ENCODE measurements at regions not wholly inside any gene's neighbourhood (a gene's known extent, or its start where the extent isn't known, plus 50 kb on each side); places are given as distances from the start of the nearest gene placed in this dataset.

GRCh38 chr10:65126288-65126687, 1605.1 kb downstream of the REEP3 start:
- no peak for DNase-seq
- no peaks in the 10 kb centered on the region for H3K27me3 Mint-ChIP-seq (ENCODE audit: unreplicated experiment)
- no peak overlapping the region for H3K4me3 Mint-ChIP-seq (ENCODE audit: low read depth, unreplicated experiment)
- BruUV-seq (replicated peaks) = no TSS peak
- CTCF ChIA-PET = no interaction called here
- H3K36me3 Mint-ChIP-seq (ENCODE audit: insufficient read depth, unreplicated experiment) = no peaks in the 10 kb centered on the region
- H3K4me1 Mint-ChIP-seq (ENCODE audit: low read depth, unreplicated experiment) = peaks cover 9% of the 10 kb centered on the region
- H3K9me3 Mint-ChIP-seq (ENCODE audit: low read depth, unreplicated experiment) = peaks cover 4% of the 10 kb centered on the region
- intact Hi-C loops (cut with micrococcal nuclease; ENCODE audit: unreplicated experiment) = no loop called here
- TF ChIP-seq, protein P1, sequence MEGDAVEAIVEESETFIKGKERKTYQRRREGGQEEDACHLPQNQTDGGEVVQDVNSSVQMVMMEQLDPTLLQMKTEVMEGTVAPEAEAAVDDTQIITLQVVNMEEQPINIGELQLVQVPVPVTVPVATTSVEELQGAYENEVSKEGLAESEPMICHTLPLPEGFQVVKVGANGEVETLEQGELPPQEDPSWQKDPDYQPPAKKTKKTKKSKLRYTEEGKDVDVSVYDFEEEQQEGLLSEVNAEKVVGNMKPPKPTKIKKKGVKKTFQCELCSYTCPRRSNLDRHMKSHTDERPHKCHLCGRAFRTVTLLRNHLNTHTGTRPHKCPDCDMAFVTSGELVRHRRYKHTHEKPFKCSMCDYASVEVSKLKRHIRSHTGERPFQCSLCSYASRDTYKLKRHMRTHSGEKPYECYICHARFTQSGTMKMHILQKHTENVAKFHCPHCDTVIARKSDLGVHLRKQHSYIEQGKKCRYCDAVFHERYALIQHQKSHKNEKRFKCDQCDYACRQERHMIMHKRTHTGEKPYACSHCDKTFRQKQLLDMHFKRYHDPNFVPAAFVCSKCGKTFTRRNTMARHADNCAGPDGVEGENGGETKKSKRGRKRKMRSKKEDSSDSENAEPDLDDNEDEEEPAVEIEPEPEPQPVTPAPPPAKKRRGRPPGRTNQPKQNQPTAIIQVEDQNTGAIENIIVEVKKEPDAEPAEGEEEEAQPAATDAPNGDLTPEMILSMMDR (IDR thresholded peaks at IDR 0.05; ENCODE audit: unreplicated experiment) = no peak
- H3K27ac Mint-ChIP-seq (ENCODE audit: unreplicated experiment) = no peak overlapping the region

DNA sequence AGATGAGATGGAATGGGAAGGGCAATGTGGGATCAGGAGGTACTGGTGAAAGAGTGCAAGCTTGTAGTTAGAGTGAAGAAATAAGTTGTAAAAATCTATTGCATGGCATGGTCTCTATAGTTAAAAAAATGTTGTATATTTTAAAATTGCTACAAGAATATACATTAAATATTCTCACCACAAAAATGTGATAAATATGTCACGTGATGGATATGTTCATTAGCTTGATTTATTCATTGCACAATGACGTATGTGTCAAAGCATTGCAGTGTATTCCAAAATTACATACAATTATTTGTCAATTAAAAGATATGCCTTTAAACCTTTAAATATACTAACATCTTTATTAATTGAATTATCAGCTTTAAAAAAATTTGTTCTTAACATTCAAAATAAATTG, 1607.1 kb downstream of the REEP3 start:
- CTCF ChIA-PET = interaction anchor here (0.7 kb wide), 1 partner anchor 203 kb away, joined by 4 read pairs; no protein-coding TSS in a partner anchor
- DNase-seq = no peak
- no peaks in the 10 kb centered on the region for H3K36me3 Mint-ChIP-seq (ENCODE audit: insufficient read depth, unreplicated experiment)
- no peak overlapping the region for H3K4me3 Mint-ChIP-seq (ENCODE audit: low read depth, unreplicated experiment)
- no peaks in the 10 kb centered on the region for H3K27me3 Mint-ChIP-seq (ENCODE audit: unreplicated experiment)
- TF ChIP-seq, protein P1 (IDR thresholded peaks at IDR 0.05; ENCODE audit: unreplicated experiment) = no peak
- BruUV-seq (replicated peaks) = no TSS peak
- peaks cover 6% of the 10 kb centered on the region for H3K4me1 Mint-ChIP-seq (ENCODE audit: low read depth, unreplicated experiment)
- no peak overlapping the region for H3K27ac Mint-ChIP-seq (ENCODE audit: unreplicated experiment)
- intact Hi-C loops (cut with micrococcal nuclease; ENCODE audit: unreplicated experiment) = no loop called here
- H3K9me3 Mint-ChIP-seq (ENCODE audit: low read depth, unreplicated experiment) = no peaks in the 10 kb centered on the region

- BruUV-seq (replicated peaks) = no TSS peak
- no peaks in the 10 kb centered on the region for H3K4me1 Mint-ChIP-seq (ENCODE audit: low read depth, unreplicated experiment)
- H3K27ac Mint-ChIP-seq (ENCODE audit: unreplicated experiment) = no peak overlapping the region
- DNase-seq = no peak
- H3K9me3 Mint-ChIP-seq (ENCODE audit: low read depth, unreplicated experiment) = no peaks in the 10 kb centered on the region
- CTCF ChIA-PET = no interaction called here
- intact Hi-C loops (cut with micrococcal nuclease; ENCODE audit: unreplicated experiment) = no loop called here
- H3K27me3 Mint-ChIP-seq (ENCODE audit: unreplicated experiment) = no peaks in the 10 kb centered on the region
- TF ChIP-seq, protein P1 (IDR thresholded peaks at IDR 0.05; ENCODE audit: unreplicated experiment) = no peak
- no peaks in the 10 kb centered on the region for H3K36me3 Mint-ChIP-seq (ENCODE audit: insufficient read depth, unreplicated experiment)
- H3K4me3 Mint-ChIP-seq (ENCODE audit: low read depth, unreplicated experiment) = no peak overlapping the region
These were observed 1609.1 kb downstream of the REEP3 start for GRCh38 chr10:65130162-65130758.

- CTCF ChIA-PET = no interaction called here
- H3K36me3 Mint-ChIP-seq (ENCODE audit: insufficient read depth, unreplicated experiment) = no peaks in the 10 kb centered on the region
- intact Hi-C loops (cut with micrococcal nuclease; ENCODE audit: unreplicated experiment) = no loop called here
- H3K4me3 Mint-ChIP-seq (ENCODE audit: low read depth, unreplicated experiment) = no peak overlapping the region
- DNase-seq = no peak
- TF ChIP-seq, protein P1 (IDR thresholded peaks at IDR 0.05; ENCODE audit: unreplicated experiment) = no peak
- no peaks in the 10 kb centered on the region for H3K4me1 Mint-ChIP-seq (ENCODE audit: low read depth, unreplicated experiment)
- no TSS peak for BruUV-seq (replicated peaks)
- H3K9me3 Mint-ChIP-seq (ENCODE audit: low read depth, unreplicated experiment) = no peaks in the 10 kb centered on the region
- H3K27me3 Mint-ChIP-seq (ENCODE audit: unreplicated experiment) = no peaks in the 10 kb centered on the region
- H3K27ac Mint-ChIP-seq (ENCODE audit: unreplicated experiment) = no peak overlapping the region
These were observed 1612.5 kb downstream of the REEP3 start for GRCh38 chr10:65133652-65134051.
